ENCODE measurements at regions not wholly inside any gene's neighbourhood (a gene's known extent, or its start where the extent isn't known, plus 50 kb on each side); places are given as distances from the start of the nearest gene placed in this dataset.

- WGBS, 2 donors (ENCODE audit: low coverage in 1 of 2) = 73 to 83% methylated on average over 4 to 8 of the region's 8 CpGs
- intact Hi-C loops (cut with DNase I; ENCODE audit: low total_unique reads) = no loop called here
- no peak for DNase-seq
- H3K9me3 ChIP-seq = no peaks in the 10 kb centered on the region
- H3K36me3 ChIP-seq = no peaks in the 10 kb centered on the region
- H3K27ac ChIP-seq = no peak overlapping the region
- H3K4me1 ChIP-seq = no peaks in the 10 kb centered on the region
- no peaks in the 10 kb centered on the region for H3K27me3 ChIP-seq
- no peak overlapping the region for H3K4me3 ChIP-seq
- in situ Hi-C loops (cut with MboI; ENCODE audit: low pct_ligation_motif_present in 1 of 4, low pct_unique_long_range_greater_than_20kb in 1 of 4, low sequenced_read_pairs in 3 of 4) = no loop called here
- TF ChIP-seq POLR2AphosphoS5 (IDR thresholded peaks at IDR 0.05) (no peak), CTCF (IDR thresholded peaks at IDR 0.05) (no peak), POLR2A (IDR thresholded peaks at IDR 0.05) (no peak), EP300 (IDR thresholded peaks at IDR 0.05; ENCODE audit: low read depth) (no peak)
These were observed 261.8 kb upstream of the IGF1R start for GRCh38 chr15:98386561-98386960.

- DNase-seq = no peak
- TF ChIP-seq POLR2A (IDR thresholded peaks at IDR 0.05) = no peak
- no peak for TF ChIP-seq CTCF (IDR thresholded peaks at IDR 0.05)
- no peak for TF ChIP-seq POLR2AphosphoS5 (IDR thresholded peaks at IDR 0.05)
- no peak for TF ChIP-seq EP300 (IDR thresholded peaks at IDR 0.05; ENCODE audit: low read depth)
- Histone ChIP-seq H3K27ac (no peak overlapping the region), H3K4me3 (no peak overlapping the region), H3K36me3 (no peaks in the 10 kb centered on the region), H3K9me3 (no peaks in the 10 kb centered on the region), H3K27me3 (no peaks in the 10 kb centered on the region), H3K4me1 (no peaks in the 10 kb centered on the region)
- intact Hi-C loops (cut with DNase I; ENCODE audit: low total_unique reads) = no loop called here
- WGBS, 2 donors (ENCODE audit: low coverage in 1 of 2) = 47 to 54% methylated on average over 2 of the region's 2 CpGs
- in situ Hi-C loops (cut with MboI; ENCODE audit: low pct_ligation_motif_present in 1 of 4, low pct_unique_long_range_greater_than_20kb in 1 of 4, low sequenced_read_pairs in 3 of 4) = no loop called here
These were observed 260.5 kb upstream of the IGF1R start for GRCh38 chr15:98387866-98388265.

GRCh38 chr15:98390946-98391530 is 257.3 kb upstream of the IGF1R start:
- no peaks in the 10 kb centered on the region for H3K36me3 ChIP-seq
- intact Hi-C loops (cut with DNase I; ENCODE audit: low total_unique reads) = no loop called here
- H3K9me3 ChIP-seq = no peaks in the 10 kb centered on the region
- in situ Hi-C loops (cut with MboI; ENCODE audit: low pct_ligation_motif_present in 1 of 4, low pct_unique_long_range_greater_than_20kb in 1 of 4, low sequenced_read_pairs in 3 of 4) = no loop called here
- no peaks in the 10 kb centered on the region for H3K27me3 ChIP-seq
- peaks cover 0 to 1% (median 0%) of the 10 kb centered on the region in 4 donors for H3K4me1 ChIP-seq
- no peak overlapping the region for H3K4me3 ChIP-seq
- no peak overlapping the region for H3K27ac ChIP-seq
- no peak for TF ChIP-seq CTCF (IDR thresholded peaks at IDR 0.05)
- TF ChIP-seq POLR2AphosphoS5 (IDR thresholded peaks at IDR 0.05) = no peak
- TF ChIP-seq POLR2A (IDR thresholded peaks at IDR 0.05) = no peak
- no peak for TF ChIP-seq EP300 (IDR thresholded peaks at IDR 0.05; ENCODE audit: low read depth)
- WGBS, 2 donors (ENCODE audit: low coverage in 1 of 2) = 89 to 96% methylated on average over 7 of the region's 7 CpGs
- no peak for DNase-seq

GRCh38 chr15:98391568-98391967 is 256.8 kb upstream of the IGF1R start:
- Histone ChIP-seq H3K4me3 (no peak overlapping the region), H3K27me3 (no peaks in the 10 kb centered on the region), H3K36me3 (no peaks in the 10 kb centered on the region), H3K4me1 (peaks cover 0 to 6% (median 1%) of the 10 kb centered on the region in 4 donors), H3K27ac (no peak overlapping the region), H3K9me3 (no peaks in the 10 kb centered on the region)
- intact Hi-C loops (cut with DNase I; ENCODE audit: low total_unique reads) (no loop called here), in situ Hi-C loops (cut with MboI; ENCODE audit: low pct_ligation_motif_present in 1 of 4, low pct_unique_long_range_greater_than_20kb in 1 of 4, low sequenced_read_pairs in 3 of 4) (no loop called here)
- 60 to 80% methylated on average over 3 to 7 of the region's 7 CpGs for WGBS, 2 donors (ENCODE audit: low coverage in 1 of 2)
- TF ChIP-seq CTCF (IDR thresholded peaks at IDR 0.05) (no peak), POLR2A (IDR thresholded peaks at IDR 0.05) (no peak), POLR2AphosphoS5 (IDR thresholded peaks at IDR 0.05) (no peak), EP300 (IDR thresholded peaks at IDR 0.05; ENCODE audit: low read depth) (no peak)
- no peak for DNase-seq
